HFFc6 (cell line): ENCODE measurements at regions not wholly inside any gene's neighbourhood (a gene's known extent, or its start where the extent isn't known, plus 50 kb on each side); places are given as distances from the start of the nearest gene placed in this dataset.

Experiments used
- DNase-seq: peaks from one replicate; pipeline ENCODE4 v3.0.0-alpha.2; 2018
- H3K27ac Mint-ChIP-seq: 2 replicates; pipeline ENCODE4 v1.8.0; 2020; ENCODE audit warnings: mild to moderate bottlenecking, mixed read lengths
- H3K27me3 Mint-ChIP-seq: 2 replicates; pipeline ENCODE4 v1.8.0; 2021; ENCODE audit warnings: mild to moderate bottlenecking, moderate library complexity, mixed read lengths; ENCODE audit not compliant: insufficient read depth
- H3K36me3 Mint-ChIP-seq: 2 replicates; pipeline ENCODE4 v1.8.0; 2021; ENCODE audit warnings: low read depth, mixed read lengths
- H3K4me1 Mint-ChIP-seq: 2 replicates; pipeline ENCODE4 v1.8.0; 2020; ENCODE audit warnings: low read depth, mixed read lengths
- H3K4me3 Mint-ChIP-seq: 2 replicates; pipeline ENCODE4 v1.8.0; 2020; ENCODE audit warnings: mild to moderate bottlenecking, moderate library complexity, mixed read lengths
- H3K9me3 Mint-ChIP-seq: 2 replicates; pipeline ENCODE4 v1.8.0; 2020; ENCODE audit warnings: mild to moderate bottlenecking, mixed read lengths
- CTCF ChIP-seq: fragments of 200-600 bp; sonication (generic); IDR thresholded peaks from 2 replicates; pipeline ENCODE4 v1.5.0; 2021; ENCODE audit warnings: antibody characterized with exemption, mild to moderate bottlenecking

- 0 out of 2 replicates have a peak, but pooled peaks cover 2% of the 10 kb centered on the region for H3K27me3 Mint-ChIP-seq
- H3K9me3 Mint-ChIP-seq, result no peaks in the 10 kb centered on the region
- H3K4me3 Mint-ChIP-seq, result no peak overlapping the region
- peaks cover 20% of the 10 kb centered on the region for H3K4me1 Mint-ChIP-seq
- peaks cover 7% of the 10 kb centered on the region; the same call in 1 of the 2 replicates for H3K36me3 Mint-ChIP-seq
- no peak for TF ChIP-seq CTCF
- no peak overlapping the region for H3K27ac Mint-ChIP-seq
- DNase-seq, result no peak
Measured at GRCh38 chr9:21634951-21635350, 152.8 kb upstream of the IFNE start.

GRCh38 chr9:21638104-21638503 lies 156.0 kb upstream of the IFNE start:
- no peak for TF ChIP-seq CTCF
- DNase-seq, result no peak
- H3K36me3 Mint-ChIP-seq, result peaks cover 6% of the 10 kb centered on the region; the same call in 1 of the 2 replicates
- H3K4me1 Mint-ChIP-seq, result peaks cover 31% of the 10 kb centered on the region
- no peak overlapping the region for H3K27ac Mint-ChIP-seq
- H3K27me3 Mint-ChIP-seq, result peaks cover 2% of the 10 kb centered on the region; the same call in 1 of the 2 replicates
- H3K4me3 Mint-ChIP-seq, result no peak overlapping the region
- peaks cover 6% of the 10 kb centered on the region for H3K9me3 Mint-ChIP-seq

GRCh38 chr9:21653091-21653490 lies 149.3 kb upstream of the MTAP start:
- Mint-ChIP-seq H3K27ac (peak overlapping the region; percentile 44), H3K9me3 (peaks cover 24% of the 10 kb centered on the region), H3K4me1 (peaks cover 49% of the 10 kb centered on the region), H3K27me3 (no peaks in the 10 kb centered on the region), H3K4me3 (no peak overlapping the region), H3K36me3 (peaks cover 19% of the 10 kb centered on the region)
- TF ChIP-seq CTCF, result no peak
- DNase-seq, result peak; percentile 88

GRCh38 chr9:21653589-21653988 lies 148.8 kb upstream of the MTAP start:
- no peak for TF ChIP-seq CTCF
- Mint-ChIP-seq H3K4me3 (no peak overlapping the region), H3K27me3 (no peaks in the 10 kb centered on the region), H3K9me3 (peaks cover 19% of the 10 kb centered on the region), H3K4me1 (peaks cover 54% of the 10 kb centered on the region), H3K27ac (no peak overlapping the region), H3K36me3 (peaks cover 15% of the 10 kb centered on the region)
- DNase-seq, result no peak

- Mint-ChIP-seq H3K4me1 (peaks cover 58% of the 10 kb centered on the region), H3K27ac (peak overlapping the region; percentile 68), H3K27me3 (no peaks in the 10 kb centered on the region), H3K9me3 (peaks cover 9% of the 10 kb centered on the region; the same call in 1 of the 2 replicates), H3K4me3 (peak overlapping the region; percentile 42; the same call in 1 of the 2 replicates), H3K36me3 (peaks cover 6% of the 10 kb centered on the region; the same call in 1 of the 2 replicates)
- no peak for DNase-seq
- no peak for TF ChIP-seq CTCF
Measured at GRCh38 chr9:21656776-21657674, 145.4 kb upstream of the MTAP start.
